ENCODE measurements at regions not wholly inside any gene's neighbourhood (a gene's known extent, or its start where the extent isn't known, plus 50 kb on each side); places are given as distances from the start of the nearest gene placed in this dataset.

- TF ChIP-seq HOXA7 (CRISPR knock-in tag; IDR thresholded peaks at IDR 0.05; ENCODE audit: borderline replicate concordance) (no peak), REST (tag by site-specific recombination; IDR thresholded peaks at IDR 0.05) (no peak), CTCF (tag by site-specific recombination; IDR thresholded peaks at IDR 0.05) (no peak), ZBTB20 (tag by site-specific recombination; IDR thresholded peaks at IDR 0.05) (no peak), ZNF785 (tag by site-specific recombination; IDR thresholded peaks at IDR 0.05) (no peak)
These were observed 520.0 kb upstream of the TCF4 start for GRCh38 chr18:56107821-56108477.
